ENCODE measurements at regions not wholly inside any gene's neighbourhood (a gene's known extent, or its start where the extent isn't known, plus 50 kb on each side); places are given as distances from the start of the nearest gene placed in this dataset.

GRCh38 chr15:93779341-93779740 is 452.0 kb upstream of the MCTP2 start:
- Histone ChIP-seq H3K27me3 (replicated peaks in 1 of 7) (no peaks in the 10 kb centered on the region), H3K36me3 (no peaks in the 10 kb centered on the region), H3K4me1 (no peaks in the 10 kb centered on the region), H3K4me3 (no peak overlapping the region), H3K9me3 (no peaks in the 10 kb centered on the region), H3K27ac (no peak overlapping the region)
- intact Hi-C loops (cut with DNase I; ENCODE audit: low total_unique reads), result no loop called here
- no peak for TF ChIP-seq POLR2A (IDR thresholded peaks at IDR 0.05)
- no peak for TF ChIP-seq POLR2AphosphoS5 (IDR thresholded peaks at IDR 0.05)
- no peak for TF ChIP-seq CTCF (IDR thresholded peaks at IDR 0.05 in 8 of 11, conservative IDR thresholded peaks at IDR 0.05 in 3 of 11)
- DNase-seq, result no peak
- WGBS, 5 donors, result 83 to 89% (median 84%) methylated on average over 4 of the region's 4 CpGs

- H3K36me3 ChIP-seq, result no peaks in the 10 kb centered on the region
- no peak for DNase-seq
- TF ChIP-seq POLR2AphosphoS5 (IDR thresholded peaks at IDR 0.05) (no peak), CTCF (IDR thresholded peaks at IDR 0.05 in 8 of 11, conservative IDR thresholded peaks at IDR 0.05 in 3 of 11) (no peak), POLR2A (IDR thresholded peaks at IDR 0.05) (no peak)
- no peak overlapping the region for H3K27ac ChIP-seq
- peaks cover 0 to 9% (median 0%) of the 10 kb centered on the region in 8 donors for H3K9me3 ChIP-seq
- no peaks in the 10 kb centered on the region for H3K27me3 ChIP-seq (replicated peaks in 1 of 7)
- intact Hi-C loops (cut with DNase I; ENCODE audit: low total_unique reads), result no loop called here
- H3K4me1 ChIP-seq, result no peaks in the 10 kb centered on the region
- 73 to 85% (median 77%) methylated on average over 4 of the region's 4 CpGs for WGBS, 5 donors
- no peak overlapping the region for H3K4me3 ChIP-seq
Measured at GRCh38 chr15:93771196-93772030, 459.9 kb upstream of the MCTP2 start.

GRCh38 chr15:93770788-93771187 is 460.6 kb upstream of the MCTP2 start:
- Histone ChIP-seq H3K4me3 (no peak overlapping the region), H3K36me3 (no peaks in the 10 kb centered on the region), H3K4me1 (no peaks in the 10 kb centered on the region), H3K27me3 (replicated peaks in 1 of 7) (no peaks in the 10 kb centered on the region), H3K9me3 (peaks cover 0 to 9% (median 0%) of the 10 kb centered on the region in 8 donors), H3K27ac (no peak overlapping the region)
- intact Hi-C loops (cut with DNase I; ENCODE audit: low total_unique reads), result no loop called here
- WGBS, 5 donors, result 10 to 24% (median 15%) methylated on average over 1 of the region's 1 CpG
- no peak for TF ChIP-seq POLR2A (IDR thresholded peaks at IDR 0.05)
- no peak for TF ChIP-seq POLR2AphosphoS5 (IDR thresholded peaks at IDR 0.05)
- DNase-seq, result no peak

- Histone ChIP-seq H3K36me3 (no peaks in the 10 kb centered on the region), H3K27me3 (replicated peaks in 1 of 7) (peaks cover 0 to 6% (median 0%) of the 10 kb centered on the region in 7 donors), H3K9me3 (peaks cover 0 to 7% (median 4%) of the 10 kb centered on the region in 8 donors), H3K27ac (no peak overlapping the region), H3K4me1 (no peaks in the 10 kb centered on the region), H3K4me3 (no peak overlapping the region)
- TF ChIP-seq CTCF (IDR thresholded peaks at IDR 0.05 in 8 of 11, conservative IDR thresholded peaks at IDR 0.05 in 3 of 11) (no peak), POLR2AphosphoS5 (IDR thresholded peaks at IDR 0.05) (no peak), POLR2A (IDR thresholded peaks at IDR 0.05) (no peak)
- intact Hi-C loops (cut with DNase I; ENCODE audit: low total_unique reads), result no loop called here
- no peak for DNase-seq
- WGBS, 5 donors, result 77 to 91% (median 90%) methylated on average over 3 of the region's 3 CpGs
Measured at GRCh38 chr15:93762036-93762435, 469.3 kb upstream of the MCTP2 start.

Measured in spleen (tissue), 11 donors.